ENCODE measurements at regions not wholly inside any gene's neighbourhood (a gene's known extent, or its start where the extent isn't known, plus 50 kb on each side); places are given as distances from the start of the nearest gene placed in this dataset.

GRCh38 chr1:79380078-79380477, 373.5 kb upstream of the ADGRL4 start:
- Histone ChIP-seq H3K27me3 (ENCODE audit: low read length) (no peaks in the 10 kb centered on the region), H3K4me2 (ENCODE audit: low read depth, low read length, poor library complexity, severe bottlenecking) (no peak overlapping the region), H3K9me3 (ENCODE audit: insufficient read depth, low read length) (no peaks in the 10 kb centered on the region), H2AFZ (ENCODE audit: low read depth, low read length, severe bottlenecking) (no peak overlapping the region), H3F3A (ENCODE audit: insufficient read depth) (no peaks in the 10 kb centered on the region), H4K20me1 (ENCODE audit: low read depth, low read length) (no peaks in the 10 kb centered on the region), H3K9ac (ENCODE audit: low read length) (no peak overlapping the region), H3K9me2 (replicated peaks; ENCODE audit: insufficient read depth, low read length) (no peaks in the 10 kb centered on the region), H3K79me2 (ENCODE audit: insufficient read depth, low read length) (no peaks in the 10 kb centered on the region), H3K36me3 (ENCODE audit: low read length) (no peaks in the 10 kb centered on the region), H3K27ac (ENCODE audit: low read depth, low read length) (no peak overlapping the region), H3K4me3 (ENCODE audit: insufficient read depth, low read length, poor library complexity, severe bottlenecking) (no peak overlapping the region)
- TF ChIP-seq CTCF (IDR thresholded peaks at IDR 0.05; ENCODE audit: insufficient read depth, low read length, poor library complexity, severe bottlenecking): no peak
- TF ChIP-seq EZH2phosphoT487 (conservative IDR thresholded peaks at IDR 0.05; ENCODE audit: low read length): no peak

- H3K27me3 ChIP-seq (ENCODE audit: low read length): no peaks in the 10 kb centered on the region
- H3K9ac ChIP-seq (ENCODE audit: low read length): no peak overlapping the region
- no peaks in the 10 kb centered on the region for H3K9me2 ChIP-seq (replicated peaks; ENCODE audit: insufficient read depth, low read length)
- no peaks in the 10 kb centered on the region for H3K9me3 ChIP-seq (ENCODE audit: insufficient read depth, low read length)
- no peaks in the 10 kb centered on the region for H3K79me2 ChIP-seq (ENCODE audit: insufficient read depth, low read length)
- H3K4me2 ChIP-seq (ENCODE audit: low read depth, low read length, poor library complexity, severe bottlenecking): no peak overlapping the region
- H3K36me3 ChIP-seq (ENCODE audit: low read length): no peaks in the 10 kb centered on the region
- H3K4me3 ChIP-seq (ENCODE audit: insufficient read depth, low read length, poor library complexity, severe bottlenecking): no peak overlapping the region
- H2AFZ ChIP-seq (ENCODE audit: low read depth, low read length, severe bottlenecking): no peak overlapping the region
- H3K27ac ChIP-seq (ENCODE audit: low read depth, low read length): no peak overlapping the region
- H3F3A ChIP-seq (ENCODE audit: insufficient read depth): no peaks in the 10 kb centered on the region
- no peaks in the 10 kb centered on the region for H4K20me1 ChIP-seq (ENCODE audit: low read depth, low read length)
- no peak for TF ChIP-seq EZH2phosphoT487 (conservative IDR thresholded peaks at IDR 0.05; ENCODE audit: low read length)
- no peak for TF ChIP-seq CTCF (IDR thresholded peaks at IDR 0.05; ENCODE audit: insufficient read depth, low read length, poor library complexity, severe bottlenecking)
Observed at GRCh38 chr1:79376106-79376505, 369.6 kb upstream of the ADGRL4 start.

GRCh38 chr1:79375352-79375751, 368.8 kb upstream of the ADGRL4 start:
- Histone ChIP-seq H3K36me3 (ENCODE audit: low read length) (no peaks in the 10 kb centered on the region), H3K27ac (ENCODE audit: low read depth, low read length) (no peak overlapping the region), H3K27me3 (ENCODE audit: low read length) (no peaks in the 10 kb centered on the region), H3F3A (ENCODE audit: insufficient read depth) (no peaks in the 10 kb centered on the region), H4K20me1 (ENCODE audit: low read depth, low read length) (no peaks in the 10 kb centered on the region), H2AFZ (ENCODE audit: low read depth, low read length, severe bottlenecking) (no peak overlapping the region), H3K9me2 (replicated peaks; ENCODE audit: insufficient read depth, low read length) (no peaks in the 10 kb centered on the region), H3K9ac (ENCODE audit: low read length) (no peak overlapping the region), H3K79me2 (ENCODE audit: insufficient read depth, low read length) (no peaks in the 10 kb centered on the region), H3K4me2 (ENCODE audit: low read depth, low read length, poor library complexity, severe bottlenecking) (no peak overlapping the region), H3K9me3 (ENCODE audit: insufficient read depth, low read length) (no peaks in the 10 kb centered on the region), H3K4me3 (ENCODE audit: insufficient read depth, low read length, poor library complexity, severe bottlenecking) (no peak overlapping the region)
- no peak for TF ChIP-seq CTCF (IDR thresholded peaks at IDR 0.05; ENCODE audit: insufficient read depth, low read length, poor library complexity, severe bottlenecking)
- no peak for TF ChIP-seq EZH2phosphoT487 (conservative IDR thresholded peaks at IDR 0.05; ENCODE audit: low read length)

- Histone ChIP-seq H3K4me2 (ENCODE audit: low read depth, low read length, poor library complexity, severe bottlenecking) (no peak overlapping the region), H3F3A (ENCODE audit: insufficient read depth) (no peaks in the 10 kb centered on the region), H4K20me1 (ENCODE audit: low read depth, low read length) (no peaks in the 10 kb centered on the region), H3K79me2 (ENCODE audit: insufficient read depth, low read length) (no peaks in the 10 kb centered on the region), H3K36me3 (ENCODE audit: low read length) (no peaks in the 10 kb centered on the region), H3K9me2 (replicated peaks; ENCODE audit: insufficient read depth, low read length) (no peaks in the 10 kb centered on the region), H2AFZ (ENCODE audit: low read depth, low read length, severe bottlenecking) (no peak overlapping the region), H3K27me3 (ENCODE audit: low read length) (no peaks in the 10 kb centered on the region), H3K9me3 (ENCODE audit: insufficient read depth, low read length) (no peaks in the 10 kb centered on the region), H3K27ac (ENCODE audit: low read depth, low read length) (no peak overlapping the region), H3K4me3 (ENCODE audit: insufficient read depth, low read length, poor library complexity, severe bottlenecking) (no peak overlapping the region), H3K9ac (ENCODE audit: low read length) (no peak overlapping the region)
- TF ChIP-seq EZH2phosphoT487 (conservative IDR thresholded peaks at IDR 0.05; ENCODE audit: low read length) (no peak), CTCF (IDR thresholded peaks at IDR 0.05; ENCODE audit: insufficient read depth, low read length, poor library complexity, severe bottlenecking) (no peak)
Observed at GRCh38 chr1:79374397-79374796, 367.9 kb upstream of the ADGRL4 start.

All from SU-DHL-6 (cell line).